HG03064 (cell line): ENCODE measurements at regions not wholly inside any gene's neighbourhood (a gene's known extent, or its start where the extent isn't known, plus 50 kb on each side); places are given as distances from the start of the nearest gene placed in this dataset.

Experiments
- ATAC-seq: cut with Tn5 transposase; IDR thresholded peaks from one replicate; pipeline ENCODE4 v1.9.1; 2021; ENCODE audit warnings: low read depth; ENCODE audit not compliant: unreplicated experiment

GRCh38 chr13:44267203-44267602 lies 106.4 kb upstream of the SERP2 start:
- ATAC-seq = no peak

GRCh38 chr13:44267980-44268379 lies 105.6 kb upstream of the SERP2 start:
- ATAC-seq = no peak

- no peak for ATAC-seq
Observed at GRCh38 chr13:44268980-44269379, 104.6 kb upstream of the SERP2 start.

- no peak for ATAC-seq
Observed at GRCh38 chr13:44270150-44270549, 103.5 kb upstream of the SERP2 start.

GRCh38 chr13:44271031-44271455 lies 102.6 kb upstream of the SERP2 start:
- ATAC-seq = no peak

- ATAC-seq = no peak
Observed at GRCh38 chr13:44271473-44271872, 102.2 kb upstream of the SERP2 start.

- no peak for ATAC-seq
Observed at GRCh38 chr13:44271915-44272341, 101.7 kb upstream of the SERP2 start.

GRCh38 chr13:44272692-44273091 lies 100.9 kb upstream of the SERP2 start:
- ATAC-seq = no peak

GRCh38 chr13:44273216-44273615 lies 100.4 kb upstream of the SERP2 start:
- ATAC-seq = no peak

- peak; percentile 75 for ATAC-seq
Observed at GRCh38 chr13:44273991-44274770, 99.4 kb upstream of the SERP2 start.

- no peak for ATAC-seq
Observed at GRCh38 chr13:44274771-44275205, 98.8 kb upstream of the SERP2 start.

GRCh38 chr13:44275381-44275780 lies 98.2 kb upstream of the SERP2 start:
- ATAC-seq = no peak

- no peak for ATAC-seq
Observed at GRCh38 chr13:44276061-44276460, 97.6 kb upstream of the SERP2 start.

- no peak for ATAC-seq
Observed at GRCh38 chr13:44277459-44277858, 96.2 kb upstream of the SERP2 start.

GRCh38 chr13:44278166-44278565 lies 95.5 kb upstream of the SERP2 start:
- ATAC-seq = no peak

GRCh38 chr13:44280456-44280855 lies 93.2 kb upstream of the SERP2 start:
- no peak for ATAC-seq

- no peak for ATAC-seq
Observed at GRCh38 chr13:44281252-44282000, 92.2 kb upstream of the SERP2 start.

GRCh38 chr13:44283600-44283999 lies 90.0 kb upstream of the SERP2 start:
- no peak for ATAC-seq

GRCh38 chr13:44287958-44288357 lies 85.7 kb upstream of the SERP2 start:
- ATAC-seq = no peak

- no peak for ATAC-seq
Observed at GRCh38 chr13:44292545-44292944, 81.1 kb upstream of the SERP2 start.

- ATAC-seq = no peak
Observed at GRCh38 chr13:44293374-44293773, 80.2 kb upstream of the SERP2 start.
